C4-2B (cell line): ENCODE measurements at regions not wholly inside any gene's neighbourhood (a gene's known extent, or its start where the extent isn't known, plus 50 kb on each side); places are given as distances from the start of the nearest gene placed in this dataset.

Experiments used
- H3K27ac ChIP-seq: fragments of 450-650 bp; 2 replicates; pipeline ENCODE4 v1.5.1; 2017
- ZFX ChIP-seq: fragments of 450-650 bp; IDR thresholded peaks from 2 replicates; pipeline ENCODE4 v1.6.1; 2017
- TF ChIP-seq, protein P1 (sequence below): fragments of 450-650 bp; conservative IDR thresholded peaks from 2 replicates; pipeline ENCODE4 v1.5.1; 2017; ENCODE audit warnings: mild to moderate bottlenecking

DNA sequence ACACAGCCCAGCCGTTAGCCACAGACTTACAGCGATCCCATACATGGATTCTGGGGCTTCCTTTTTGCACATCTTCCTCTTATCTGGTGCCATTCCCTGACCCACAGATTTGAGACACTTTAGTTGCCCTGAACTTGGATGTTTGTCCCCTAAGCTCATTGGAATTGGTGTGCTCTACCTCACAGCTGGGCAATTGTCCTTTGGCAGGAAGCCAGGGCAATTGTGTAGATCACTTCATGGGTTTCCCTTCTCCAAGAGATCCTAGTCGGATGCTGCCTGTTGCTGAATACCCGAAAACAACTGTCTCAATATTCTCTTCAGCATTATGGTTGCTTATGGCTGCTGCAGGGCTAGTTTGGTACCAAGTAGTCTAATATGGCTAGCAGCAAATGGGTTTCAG, 470.7 kb upstream of the MKI67 start:
- TF ChIP-seq, protein P1, sequence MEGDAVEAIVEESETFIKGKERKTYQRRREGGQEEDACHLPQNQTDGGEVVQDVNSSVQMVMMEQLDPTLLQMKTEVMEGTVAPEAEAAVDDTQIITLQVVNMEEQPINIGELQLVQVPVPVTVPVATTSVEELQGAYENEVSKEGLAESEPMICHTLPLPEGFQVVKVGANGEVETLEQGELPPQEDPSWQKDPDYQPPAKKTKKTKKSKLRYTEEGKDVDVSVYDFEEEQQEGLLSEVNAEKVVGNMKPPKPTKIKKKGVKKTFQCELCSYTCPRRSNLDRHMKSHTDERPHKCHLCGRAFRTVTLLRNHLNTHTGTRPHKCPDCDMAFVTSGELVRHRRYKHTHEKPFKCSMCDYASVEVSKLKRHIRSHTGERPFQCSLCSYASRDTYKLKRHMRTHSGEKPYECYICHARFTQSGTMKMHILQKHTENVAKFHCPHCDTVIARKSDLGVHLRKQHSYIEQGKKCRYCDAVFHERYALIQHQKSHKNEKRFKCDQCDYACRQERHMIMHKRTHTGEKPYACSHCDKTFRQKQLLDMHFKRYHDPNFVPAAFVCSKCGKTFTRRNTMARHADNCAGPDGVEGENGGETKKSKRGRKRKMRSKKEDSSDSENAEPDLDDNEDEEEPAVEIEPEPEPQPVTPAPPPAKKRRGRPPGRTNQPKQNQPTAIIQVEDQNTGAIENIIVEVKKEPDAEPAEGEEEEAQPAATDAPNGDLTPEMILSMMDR = no peak
- no peak for TF ChIP-seq ZFX
- no peak overlapping the region for H3K27ac ChIP-seq

DNA sequence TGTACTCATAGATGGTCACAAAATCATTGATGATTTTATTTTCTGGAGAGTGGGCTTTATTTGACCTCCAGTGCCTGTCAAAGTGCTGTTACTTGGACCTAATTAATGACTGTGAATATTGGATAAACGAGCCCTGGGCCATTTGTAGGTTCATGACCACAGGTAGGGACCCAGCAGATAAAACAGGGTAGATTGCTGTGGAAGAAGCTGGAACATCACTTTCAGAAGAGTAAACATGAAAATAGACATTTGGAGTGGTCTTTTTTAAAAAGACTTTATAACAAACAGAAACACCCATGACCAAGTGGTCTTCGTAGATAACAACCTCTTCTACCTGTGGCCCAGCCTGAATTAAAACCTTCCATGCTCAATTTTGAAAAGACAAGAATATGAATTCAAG, 472.8 kb upstream of the MKI67 start:
- H3K27ac ChIP-seq = no peak overlapping the region
- no peak for TF ChIP-seq ZFX
- TF ChIP-seq, protein P1 = no peak

DNA sequence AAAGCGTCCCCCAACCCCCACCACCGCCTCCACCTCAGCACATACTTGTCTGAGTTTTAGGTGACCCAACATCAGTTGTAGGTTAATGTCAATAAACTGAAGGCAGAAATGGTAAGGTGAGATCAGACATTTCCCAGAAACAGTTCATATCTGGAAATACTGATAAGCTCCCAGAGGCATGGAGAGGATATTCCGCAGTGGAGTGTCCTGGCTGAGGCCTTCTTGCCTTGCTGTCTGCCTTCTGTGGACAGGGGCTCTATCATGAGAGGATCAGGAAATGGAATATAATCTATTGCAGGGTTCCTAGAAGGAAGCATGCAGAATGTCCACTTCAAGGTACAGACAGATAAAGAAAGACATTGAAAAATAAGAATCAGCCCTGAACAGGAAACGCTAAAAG, 473.3 kb upstream of the MKI67 start:
- no peak overlapping the region for H3K27ac ChIP-seq
- TF ChIP-seq ZFX = no peak
- TF ChIP-seq, protein P1 = no peak

DNA sequence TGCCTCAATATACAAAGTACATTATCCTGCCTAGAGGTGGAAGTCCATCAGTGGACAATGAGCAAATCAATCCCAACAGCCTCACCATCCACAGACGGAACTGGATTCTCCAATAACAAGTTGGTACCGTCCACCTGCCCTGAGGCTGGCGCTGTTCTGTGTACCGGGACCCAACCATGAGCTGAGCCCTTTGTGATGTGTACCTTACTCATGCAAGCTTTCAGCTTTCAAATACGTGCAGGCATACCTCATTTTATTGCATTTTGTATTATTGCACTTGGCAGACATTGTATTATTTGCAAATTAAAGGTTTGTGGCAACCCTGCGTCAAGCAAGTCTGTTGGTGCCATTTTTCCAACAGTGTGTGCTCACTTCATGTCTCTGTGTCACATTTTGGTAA, 476.0 kb upstream of the MKI67 start:
- TF ChIP-seq, protein P1 = no peak
- no peak for TF ChIP-seq ZFX

DNA sequence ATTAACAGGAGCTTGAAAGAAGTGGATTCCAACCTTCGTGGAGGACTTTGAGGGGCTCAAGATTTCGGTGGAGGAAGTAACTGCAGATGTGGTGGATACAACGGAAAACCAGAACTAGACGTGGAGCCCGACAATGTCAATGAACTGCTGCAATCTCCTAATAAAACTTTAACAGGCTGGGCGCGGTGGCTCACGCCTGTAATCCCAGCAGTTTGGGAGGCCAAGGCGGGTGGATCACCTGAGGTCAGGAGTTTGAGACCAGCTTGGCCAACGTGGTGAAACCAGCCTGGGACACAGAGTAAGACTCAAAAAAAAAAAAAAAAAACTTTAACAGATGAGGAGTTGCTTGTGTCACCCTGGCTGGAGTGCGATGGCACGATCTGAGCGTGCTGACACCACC, 477.8 kb upstream of the MKI67 start:
- TF ChIP-seq, protein P1 = no peak
- no peak for TF ChIP-seq ZFX
- H3K27ac ChIP-seq = no peak overlapping the region; the same call in 1 of the 2 replicates

More for the DNA sequence above, 476.0 kb upstream of the MKI67 start:
- no peak overlapping the region for H3K27ac ChIP-seq

DNA sequence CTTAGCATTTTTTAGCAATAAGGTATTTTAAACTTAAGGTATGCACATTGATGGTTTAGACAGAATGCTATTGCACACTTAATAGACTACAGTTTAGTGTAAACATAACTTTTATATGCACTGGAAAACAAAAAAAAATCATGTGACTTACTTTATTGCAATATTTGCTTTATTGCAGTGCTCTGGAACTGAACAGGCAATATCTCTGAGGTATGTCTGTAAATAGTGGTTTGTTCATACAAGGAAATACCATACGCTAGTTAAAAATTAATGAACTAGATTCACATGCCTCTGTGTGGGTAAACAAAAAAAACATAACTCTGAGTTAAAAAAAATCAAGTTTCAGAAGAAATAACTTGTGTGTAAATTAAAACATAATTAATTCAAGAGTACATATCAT, 479.0 kb upstream of the MKI67 start:
- H3K27ac ChIP-seq = no peak overlapping the region
- TF ChIP-seq ZFX = no peak
- TF ChIP-seq, protein P1 = no peak

DNA sequence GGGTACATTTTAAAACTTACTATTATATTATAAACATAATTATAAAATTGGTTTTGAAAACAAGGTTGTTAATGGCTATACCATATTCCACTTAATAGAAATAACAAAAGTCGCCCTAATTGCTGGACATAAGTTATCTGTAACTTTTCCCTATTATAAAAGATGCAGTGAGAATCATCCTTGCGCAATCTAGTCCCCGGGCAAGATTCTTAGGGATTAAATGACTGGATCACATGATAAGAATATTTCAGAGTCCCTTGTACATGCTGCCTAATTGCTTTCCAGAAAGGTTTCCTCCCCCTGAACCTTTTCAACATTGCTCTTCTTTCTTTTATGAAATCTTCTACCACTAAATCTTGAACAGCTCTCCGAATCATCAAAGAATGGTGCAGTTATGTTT, 479.8 kb upstream of the MKI67 start:
- no peak overlapping the region for H3K27ac ChIP-seq
- no peak for TF ChIP-seq ZFX
- TF ChIP-seq, protein P1 = no peak
